ENCODE measurements at regions not wholly inside any gene's neighbourhood (a gene's known extent, or its start where the extent isn't known, plus 50 kb on each side); places are given as distances from the start of the nearest gene placed in this dataset.

DNA sequence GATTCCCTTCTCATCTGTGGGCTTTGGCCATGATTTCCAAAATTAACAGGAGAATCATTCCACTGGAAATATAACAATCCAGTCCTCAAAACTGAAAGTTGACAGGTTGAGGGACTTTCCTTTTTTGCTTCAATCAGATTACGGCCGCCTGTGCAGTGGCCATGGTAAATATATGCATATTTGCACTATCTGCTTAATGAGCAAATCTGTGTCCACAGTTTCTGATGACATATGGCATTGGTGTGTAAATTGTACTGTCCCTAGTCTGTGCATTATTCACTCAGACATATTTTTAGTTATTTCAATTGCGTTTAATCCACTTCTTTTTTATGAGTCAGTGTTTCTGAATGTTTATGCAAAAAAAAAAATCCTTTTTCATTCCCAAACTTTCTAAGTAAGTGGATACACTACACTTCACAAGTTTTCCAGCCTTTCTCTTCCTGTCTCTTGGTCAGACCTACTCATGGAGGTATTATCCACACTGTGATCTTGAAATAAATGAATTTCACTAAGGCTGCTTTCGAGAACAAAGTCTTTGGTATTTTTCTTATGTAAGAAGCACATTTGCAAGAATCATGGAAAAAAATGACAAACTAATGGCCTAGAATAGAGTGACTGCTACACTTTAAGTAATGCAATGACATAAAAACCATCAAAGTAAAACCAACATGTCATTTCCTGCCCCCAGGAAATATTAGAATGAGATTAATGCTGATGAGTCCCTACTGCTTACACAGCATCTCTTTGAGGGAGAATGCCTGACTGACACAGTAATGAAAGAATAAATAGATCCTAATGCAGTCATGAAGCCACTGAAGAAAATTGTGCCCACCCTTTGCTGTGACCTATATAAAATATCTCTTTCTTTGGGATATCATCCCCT is 76.4 kb upstream of the MTNR1B start:
- TF ChIP-seq, protein P1, sequence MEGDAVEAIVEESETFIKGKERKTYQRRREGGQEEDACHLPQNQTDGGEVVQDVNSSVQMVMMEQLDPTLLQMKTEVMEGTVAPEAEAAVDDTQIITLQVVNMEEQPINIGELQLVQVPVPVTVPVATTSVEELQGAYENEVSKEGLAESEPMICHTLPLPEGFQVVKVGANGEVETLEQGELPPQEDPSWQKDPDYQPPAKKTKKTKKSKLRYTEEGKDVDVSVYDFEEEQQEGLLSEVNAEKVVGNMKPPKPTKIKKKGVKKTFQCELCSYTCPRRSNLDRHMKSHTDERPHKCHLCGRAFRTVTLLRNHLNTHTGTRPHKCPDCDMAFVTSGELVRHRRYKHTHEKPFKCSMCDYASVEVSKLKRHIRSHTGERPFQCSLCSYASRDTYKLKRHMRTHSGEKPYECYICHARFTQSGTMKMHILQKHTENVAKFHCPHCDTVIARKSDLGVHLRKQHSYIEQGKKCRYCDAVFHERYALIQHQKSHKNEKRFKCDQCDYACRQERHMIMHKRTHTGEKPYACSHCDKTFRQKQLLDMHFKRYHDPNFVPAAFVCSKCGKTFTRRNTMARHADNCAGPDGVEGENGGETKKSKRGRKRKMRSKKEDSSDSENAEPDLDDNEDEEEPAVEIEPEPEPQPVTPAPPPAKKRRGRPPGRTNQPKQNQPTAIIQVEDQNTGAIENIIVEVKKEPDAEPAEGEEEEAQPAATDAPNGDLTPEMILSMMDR (IDR thresholded peaks at IDR 0.05): no peak
- no peak for TF ChIP-seq POLR2A (IDR thresholded peaks at IDR 0.05)
